ENCODE measurements at regions not wholly inside any gene's neighbourhood (a gene's known extent, or its start where the extent isn't known, plus 50 kb on each side); places are given as distances from the start of the nearest gene placed in this dataset.

DNA sequence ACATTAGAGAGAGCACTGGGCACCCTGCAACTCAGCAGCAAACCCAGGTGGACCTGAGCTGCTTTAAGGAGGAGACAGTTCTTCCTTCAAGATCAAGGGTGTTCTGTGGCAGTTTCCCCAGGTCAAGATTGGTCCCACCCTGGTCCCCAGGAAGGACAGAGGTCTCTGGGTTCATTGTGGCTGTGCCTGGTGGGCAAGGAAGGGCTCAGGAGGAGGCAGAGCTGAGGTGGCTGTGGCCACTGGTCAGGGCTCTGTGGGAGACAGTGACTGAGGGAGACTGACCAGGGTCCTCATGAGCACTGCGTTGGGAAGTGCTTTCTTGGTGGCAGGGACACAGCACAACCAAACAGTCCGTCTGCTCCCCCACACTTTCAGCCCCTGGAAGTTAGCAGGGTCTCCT, 141.3 kb downstream of the FCRL5 start:
- TF ChIP-seq, protein P1, sequence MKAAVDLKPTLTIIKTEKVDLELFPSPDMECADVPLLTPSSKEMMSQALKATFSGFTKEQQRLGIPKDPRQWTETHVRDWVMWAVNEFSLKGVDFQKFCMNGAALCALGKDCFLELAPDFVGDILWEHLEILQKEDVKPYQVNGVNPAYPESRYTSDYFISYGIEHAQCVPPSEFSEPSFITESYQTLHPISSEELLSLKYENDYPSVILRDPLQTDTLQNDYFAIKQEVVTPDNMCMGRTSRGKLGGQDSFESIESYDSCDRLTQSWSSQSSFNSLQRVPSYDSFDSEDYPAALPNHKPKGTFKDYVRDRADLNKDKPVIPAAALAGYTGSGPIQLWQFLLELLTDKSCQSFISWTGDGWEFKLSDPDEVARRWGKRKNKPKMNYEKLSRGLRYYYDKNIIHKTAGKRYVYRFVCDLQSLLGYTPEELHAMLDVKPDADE (IDR thresholded peaks at IDR 0.05), result no peak
- TF ChIP-seq STAT1 (IDR thresholded peaks at IDR 0.05; ENCODE audit: unreplicated experiment) (no peak), POLR2AphosphoS5 (IDR thresholded peaks at IDR 0.05; ENCODE audit: low read depth) (no peak), ZNF114 (CRISPR knock-in tag; IDR thresholded peaks at IDR 0.05) (no peak), ZNF331 (CRISPR knock-in tag; IDR thresholded peaks at IDR 0.05; ENCODE audit: low read depth) (no peak), NANOG (IDR thresholded peaks at IDR 0.05; ENCODE audit: borderline replicate concordance) (no peak), JUNB (IDR thresholded peaks at IDR 0.05; ENCODE audit: unreplicated experiment) (no peak), EZH2phosphoT487 (IDR thresholded peaks at IDR 0.05; ENCODE audit: unreplicated experiment) (no peak), EZH2 (IDR thresholded peaks at IDR 0.05; ENCODE audit: low read depth, unreplicated experiment) (no peak), CREB1 (CRISPR knock-in tag; IDR thresholded peaks at IDR 0.05; ENCODE audit: low read depth) (no peak)
- TF ChIP-seq, protein P2, sequence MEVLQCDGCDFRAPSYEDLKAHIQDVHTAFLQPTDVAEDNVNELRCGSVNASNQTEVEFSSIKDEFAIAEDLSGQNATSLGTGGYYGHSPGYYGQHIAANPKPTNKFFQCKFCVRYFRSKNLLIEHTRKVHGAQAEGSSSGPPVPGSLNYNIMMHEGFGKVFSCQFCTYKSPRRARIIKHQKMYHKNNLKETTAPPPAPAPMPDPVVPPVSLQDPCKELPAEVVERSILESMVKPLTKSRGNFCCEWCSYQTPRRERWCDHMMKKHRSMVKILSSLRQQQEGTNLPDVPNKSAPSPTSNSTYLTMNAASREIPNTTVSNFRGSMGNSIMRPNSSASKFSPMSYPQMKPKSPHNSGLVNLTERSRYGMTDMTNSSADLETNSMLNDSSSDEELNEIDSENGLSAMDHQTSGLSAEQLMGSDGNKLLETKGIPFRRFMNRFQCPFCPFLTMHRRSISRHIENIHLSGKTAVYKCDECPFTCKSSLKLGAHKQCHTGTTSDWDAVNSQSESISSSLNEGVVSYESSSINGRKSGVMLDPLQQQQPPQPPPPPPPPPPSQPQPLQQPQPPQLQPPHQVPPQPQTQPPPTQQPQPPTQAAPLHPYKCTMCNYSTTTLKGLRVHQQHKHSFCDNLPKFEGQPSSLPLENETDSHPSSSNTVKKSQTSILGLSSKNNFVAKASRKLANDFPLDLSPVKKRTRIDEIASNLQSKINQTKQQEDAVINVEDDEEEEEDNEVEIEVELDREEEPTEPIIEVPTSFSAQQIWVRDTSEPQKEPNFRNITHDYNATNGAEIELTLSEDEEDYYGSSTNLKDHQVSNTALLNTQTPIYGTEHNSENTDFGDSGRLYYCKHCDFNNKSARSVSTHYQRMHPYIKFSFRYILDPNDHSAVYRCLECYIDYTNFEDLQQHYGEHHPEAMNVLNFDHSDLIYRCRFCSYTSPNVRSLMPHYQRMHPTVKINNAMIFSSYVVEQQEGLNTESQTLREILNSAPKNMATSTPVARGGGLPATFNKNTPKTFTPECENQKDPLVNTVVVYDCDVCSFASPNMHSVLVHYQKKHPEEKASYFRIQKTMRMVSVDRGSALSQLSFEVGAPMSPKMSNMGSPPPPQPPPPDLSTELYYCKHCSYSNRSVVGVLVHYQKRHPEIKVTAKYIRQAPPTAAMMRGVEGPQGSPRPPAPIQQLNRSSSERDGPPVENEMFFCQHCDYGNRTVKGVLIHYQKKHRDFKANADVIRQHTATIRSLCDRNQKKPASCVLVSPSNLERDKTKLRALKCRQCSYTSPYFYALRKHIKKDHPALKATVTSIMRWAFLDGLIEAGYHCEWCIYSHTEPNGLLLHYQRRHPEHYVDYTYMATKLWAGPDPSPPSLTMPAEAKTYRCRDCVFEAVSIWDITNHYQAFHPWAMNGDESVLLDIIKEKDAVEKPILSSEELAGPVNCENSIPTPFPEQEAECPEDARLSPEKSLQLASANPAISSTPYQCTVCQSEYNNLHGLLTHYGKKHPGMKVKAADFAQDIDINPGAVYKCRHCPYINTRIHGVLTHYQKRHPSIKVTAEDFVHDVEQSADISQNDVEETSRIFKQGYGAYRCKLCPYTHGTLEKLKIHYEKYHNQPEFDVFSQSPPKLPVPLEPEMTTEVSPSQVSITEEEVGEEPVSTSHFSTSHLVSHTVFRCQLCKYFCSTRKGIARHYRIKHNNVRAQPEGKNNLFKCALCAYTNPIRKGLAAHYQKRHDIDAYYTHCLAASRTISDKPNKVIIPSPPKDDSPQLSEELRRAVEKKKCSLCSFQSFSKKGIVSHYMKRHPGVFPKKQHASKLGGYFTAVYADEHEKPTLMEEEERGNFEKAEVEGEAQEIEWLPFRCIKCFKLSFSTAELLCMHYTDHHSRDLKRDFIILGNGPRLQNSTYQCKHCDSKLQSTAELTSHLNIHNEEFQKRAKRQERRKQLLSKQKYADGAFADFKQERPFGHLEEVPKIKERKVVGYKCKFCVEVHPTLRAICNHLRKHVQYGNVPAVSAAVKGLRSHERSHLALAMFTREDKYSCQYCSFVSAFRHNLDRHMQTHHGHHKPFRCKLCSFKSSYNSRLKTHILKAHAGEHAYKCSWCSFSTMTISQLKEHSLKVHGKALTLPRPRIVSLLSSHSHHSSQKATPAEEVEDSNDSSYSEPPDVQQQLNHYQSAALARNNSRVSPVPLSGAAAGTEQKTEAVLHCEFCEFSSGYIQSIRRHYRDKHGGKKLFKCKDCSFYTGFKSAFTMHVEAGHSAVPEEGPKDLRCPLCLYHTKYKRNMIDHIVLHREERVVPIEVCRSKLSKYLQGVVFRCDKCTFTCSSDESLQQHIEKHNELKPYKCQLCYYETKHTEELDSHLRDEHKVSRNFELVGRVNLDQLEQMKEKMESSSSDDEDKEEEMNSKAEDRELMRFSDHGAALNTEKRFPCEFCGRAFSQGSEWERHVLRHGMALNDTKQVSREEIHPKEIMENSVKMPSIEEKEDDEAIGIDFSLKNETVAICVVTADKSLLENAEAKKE (CRISPR knock-in tag; IDR thresholded peaks at IDR 0.05), result no peak
- TF ChIP-seq, protein P3, sequence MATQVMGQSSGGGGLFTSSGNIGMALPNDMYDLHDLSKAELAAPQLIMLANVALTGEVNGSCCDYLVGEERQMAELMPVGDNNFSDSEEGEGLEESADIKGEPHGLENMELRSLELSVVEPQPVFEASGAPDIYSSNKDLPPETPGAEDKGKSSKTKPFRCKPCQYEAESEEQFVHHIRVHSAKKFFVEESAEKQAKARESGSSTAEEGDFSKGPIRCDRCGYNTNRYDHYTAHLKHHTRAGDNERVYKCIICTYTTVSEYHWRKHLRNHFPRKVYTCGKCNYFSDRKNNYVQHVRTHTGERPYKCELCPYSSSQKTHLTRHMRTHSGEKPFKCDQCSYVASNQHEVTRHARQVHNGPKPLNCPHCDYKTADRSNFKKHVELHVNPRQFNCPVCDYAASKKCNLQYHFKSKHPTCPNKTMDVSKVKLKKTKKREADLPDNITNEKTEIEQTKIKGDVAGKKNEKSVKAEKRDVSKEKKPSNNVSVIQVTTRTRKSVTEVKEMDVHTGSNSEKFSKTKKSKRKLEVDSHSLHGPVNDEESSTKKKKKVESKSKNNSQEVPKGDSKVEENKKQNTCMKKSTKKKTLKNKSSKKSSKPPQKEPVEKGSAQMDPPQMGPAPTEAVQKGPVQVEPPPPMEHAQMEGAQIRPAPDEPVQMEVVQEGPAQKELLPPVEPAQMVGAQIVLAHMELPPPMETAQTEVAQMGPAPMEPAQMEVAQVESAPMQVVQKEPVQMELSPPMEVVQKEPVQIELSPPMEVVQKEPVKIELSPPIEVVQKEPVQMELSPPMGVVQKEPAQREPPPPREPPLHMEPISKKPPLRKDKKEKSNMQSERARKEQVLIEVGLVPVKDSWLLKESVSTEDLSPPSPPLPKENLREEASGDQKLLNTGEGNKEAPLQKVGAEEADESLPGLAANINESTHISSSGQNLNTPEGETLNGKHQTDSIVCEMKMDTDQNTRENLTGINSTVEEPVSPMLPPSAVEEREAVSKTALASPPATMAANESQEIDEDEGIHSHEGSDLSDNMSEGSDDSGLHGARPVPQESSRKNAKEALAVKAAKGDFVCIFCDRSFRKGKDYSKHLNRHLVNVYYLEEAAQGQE (IDR thresholded peaks at IDR 0.05; ENCODE audit: unreplicated experiment), result no peak
- no peaks in the 10 kb centered on the region for H3F3A ChIP-seq (replicated peaks; ENCODE audit: low read depth)
- no peaks in the 10 kb centered on the region for H4K20me1 ChIP-seq (replicated peaks; ENCODE audit: insufficient read depth)
- H3K9me3 Mint-ChIP-seq, result no peaks in the 10 kb centered on the region; the same call in 2 of the 3 replicates
- peaks cover 5% of the 10 kb centered on the region for H3K4me1 Mint-ChIP-seq
- no peaks in the 10 kb centered on the region for H3K27me3 ChIP-seq (ENCODE audit: insufficient read depth)
- H3K4me3 ChIP-seq, result no peak overlapping the region
- ATAC-seq, result no peak
- no peaks in the 10 kb centered on the region; the same call in 1 of the 2 replicates for H3K4me1 ChIP-seq (ENCODE audit: insufficient read depth)
- no peak overlapping the region for H3K27ac ChIP-seq (ENCODE audit: low read depth)
- no peak overlapping the region for H2AFZ ChIP-seq
- no peak overlapping the region for H3K4me2 ChIP-seq
- H3K27me3 Mint-ChIP-seq (ENCODE audit: insufficient read depth, low read depth, poor library complexity), result peaks cover 5% of the 10 kb centered on the region
- no peak for DNase-seq (ENCODE audit: low spot score)
- no peaks in the 10 kb centered on the region for H3K36me3 Mint-ChIP-seq (ENCODE audit: low read depth)
- no peak overlapping the region for H3K4me3 Mint-ChIP-seq
- no peak overlapping the region for H3K27ac Mint-ChIP-seq
- H3K36me3 ChIP-seq (ENCODE audit: insufficient read depth), result no peaks in the 10 kb centered on the region
- 0 out of 2 replicates have a peak, but pooled peaks cover 3% of the 10 kb centered on the region for H3K9me2 ChIP-seq (ENCODE audit: insufficient read depth)
- no peaks in the 10 kb centered on the region for H3K79me2 ChIP-seq (replicated peaks; ENCODE audit: insufficient read depth)
